NB4 (cell line): ENCODE measurements at regions not wholly inside any gene's neighbourhood (a gene's known extent, or its start where the extent isn't known, plus 50 kb on each side); places are given as distances from the start of the nearest gene placed in this dataset.

Experiments used
- CTCF ChIP-seq: IDR thresholded peaks from one replicate; pipeline ENCODE4 v1.5.1; 2012; ENCODE audit warnings: low read depth, low read length
- MAX ChIP-seq: IDR thresholded peaks from 2 replicates; pipeline ENCODE4 v1.6.1; 2011; ENCODE audit warnings: low read depth, low read length

GRCh38 chr14:101127224-101127623 lies 223.7 kb upstream of the RTL1 start:
- TF ChIP-seq CTCF (no peak), MAX (no peak)
